K562 (cell line): ENCODE measurements at regions not wholly inside any gene's neighbourhood (a gene's known extent, or its start where the extent isn't known, plus 50 kb on each side); places are given as distances from the start of the nearest gene placed in this dataset.

Source experiments
- ATAC-seq: fragments of 200-7000 bp; cut with Tn5 transposase; 3 replicates; pipeline ENCODE4 v1.9.1; 2020; ENCODE audit warnings: moderate library complexity
- BruUV-seq: library from RNA; stranded (reverse); fragments of 400-500 nt; replicated peaks from 2 replicates; lab custom pipeline; 2021; lab: Mats Ljungman, UMichigan
- CTCF ChIA-PET: fragments of 300-600 bp; formaldehyde crosslinking; extraction: SDS; loops from one replicate; lab custom pipeline; 2021; ENCODE audit warnings: low intra/inter-chr PET ratio; lab: Yijun Ruan, JAX
- POLR2A ChIA-PET: fragments of 300-600, 350-650 bp; sonication (Branson Sonifier 250); formaldehyde crosslinking; extraction: SDS; loops from one replicate; lab custom pipeline; 2021; ENCODE audit warnings: antibody characterized with exemption, inconsistent platforms; lab: Yijun Ruan, JAX
- DNase-seq, 4 experiments: peaks; one replicate each; pipeline versions ENCODE4 v3.0.0 to v3.0.0-alpha.2; 2011 to 2018; ENCODE audit warnings: low spot score in 3 of 4, mixed read lengths in 3 of 4; ENCODE audit errors: extremely low read depth in 1 of 4
- FAIRE-seq: peaks from 2 replicates; lab custom pipeline; 2011; peaks lifted over from hg19 to GRCh38; lab: Jason Lieb, UNC
- H2AFZ ChIP-seq: 2 replicates; pipeline ENCODE4 v1.6.0; 2011; ENCODE audit warnings: low read depth, low read length, control low read depth, inconsistent platforms
- H3K27ac ChIP-seq: fragments of 200-600 bp; 3 replicates; pipeline ENCODE4 v1.8.0; 2011; ENCODE audit warnings: low read depth, mild to moderate bottlenecking, control low read depth, inconsistent platforms, low read length, moderate library complexity, mixed read lengths; ENCODE audit errors: extremely low read depth
- H3K27me3 ChIP-seq, 2 experiments: fragments of 300-600 bp in 1 of 2; 2 replicates in 1 of 2; 3 replicates in 1 of 2; pipeline versions ENCODE4 v1.6.0 to v1.8.0; 2011; ENCODE audit warnings: inconsistent platforms in 2 of 2, low read length in 2 of 2, mild to moderate bottlenecking in 1 of 2, mixed read lengths in 1 of 2, moderate library complexity in 1 of 2; ENCODE audit not compliant: control insufficient read depth in 2 of 2, insufficient read depth in 2 of 2
- H3K36me3 ChIP-seq: fragments of 300-600 bp; 3 replicates; pipeline ENCODE4 v1.8.0; 2011; ENCODE audit warnings: mild to moderate bottlenecking, low read length, inconsistent platforms; ENCODE audit not compliant: control insufficient read depth, insufficient read depth
- H3K4me1 ChIP-seq, 2 experiments: fragments of 200-600 bp in 1 of 2; replicated peaks in 1 of 2; 2 replicates in 1 of 2; 3 replicates in 1 of 2; pipeline versions ENCODE4 v1.5.1 to v1.8.0; 2011; ENCODE audit warnings: inconsistent platforms in 2 of 2, low read length in 2 of 2, mild to moderate bottlenecking in 1 of 2, mixed read lengths in 1 of 2, moderate library complexity in 1 of 2; ENCODE audit not compliant: control insufficient read depth in 2 of 2, insufficient read depth in 2 of 2
- H3K4me2 ChIP-seq: 2 replicates; pipeline ENCODE4 v1.6.1; 2011; ENCODE audit warnings: low read length, control low read depth, inconsistent platforms, mixed read lengths; ENCODE audit not compliant: insufficient read depth
- H3K4me3 ChIP-seq: fragments of 200-600 bp; sonication (generic), shearing (Covaris generic); 2 replicates; pipeline ENCODE4 v1.5.1; 2016; ENCODE audit warnings: control low read depth, inconsistent platforms
- H3K79me2 ChIP-seq: fragments of 200-600 bp; 3 replicates; pipeline ENCODE4 v1.8.0; 2011; ENCODE audit warnings: low read length, inconsistent platforms; ENCODE audit not compliant: control insufficient read depth, insufficient read depth
- H3K9ac ChIP-seq, 2 experiments: 2 replicates each; pipeline versions ENCODE4 v1.6.0 to v1.6.1; 2011; ENCODE audit warnings: low read depth in 2 of 2, low read length in 2 of 2, control low read depth in 1 of 2, inconsistent platforms in 1 of 2, mild to moderate bottlenecking in 1 of 2, mixed read lengths in 1 of 2; ENCODE audit not compliant: insufficient read depth in 1 of 2
- H3K9me1 ChIP-seq: one replicate; pipeline ENCODE4 v1.6.0; 2011; ENCODE audit warnings: inconsistent platforms, mild to moderate bottlenecking, low read length, moderate library complexity; ENCODE audit not compliant: control insufficient read depth, insufficient read depth
- H3K9me3 ChIP-seq: replicated peaks from 2 replicates; pipeline ENCODE4 v1.5.1; 2011; ENCODE audit warnings: low read depth, low read length, inconsistent platforms; ENCODE audit not compliant: control insufficient read depth, insufficient read depth
- H4K20me1 ChIP-seq: replicated peaks from 2 replicates; pipeline ENCODE4 v1.6.1; 2011; ENCODE audit warnings: low read length, inconsistent platforms, mixed read lengths; ENCODE audit not compliant: control insufficient read depth, insufficient read depth
- CHCHD3 ChIP-seq: fragments of 250-450 bp; sonication (Bioruptor Pico); IDR thresholded peaks from 2 replicates; pipeline ENCODE4 v2.1.2; 2022; ENCODE audit warnings: mild to moderate bottlenecking
- CREM ChIP-seq: IDR thresholded peaks from 2 replicates; pipeline ENCODE4 v1.6.1; 2014; ENCODE audit warnings: antibody characterized with exemption, low read depth
- ELF2 ChIP-seq: fragments of 250-450 bp; sonication (Bioruptor Pico); IDR thresholded peaks from 2 replicates; pipeline ENCODE4 v1.5.0; 2021; ENCODE audit warnings: mild to moderate bottlenecking
- FOXA1 ChIP-seq: fragments of 450-650 bp; IDR thresholded peaks from 2 replicates; pipeline ENCODE4 v1.6.1; 2016; ENCODE audit warnings: mild to moderate bottlenecking, borderline replicate concordance
- FOXK2 ChIP-seq, 2 experiments: fragments of 450-650 bp; IDR thresholded peaks in 1 of 2; conservative IDR thresholded peaks in 1 of 2; 2 replicates each; pipeline ENCODE4 v1.6.1; 2016; ENCODE audit warnings: low read depth in 2 of 2, mild to moderate bottlenecking in 1 of 2
- HCFC1 ChIP-seq: IDR thresholded peaks from 2 replicates; pipeline ENCODE4 v1.6.1; 2012; ENCODE audit warnings: low read depth, low read length, improper control_type of control experiment
- HIVEP1 ChIP-seq: fragments of 250-450 bp; sonication (Bioruptor Pico); IDR thresholded peaks from 2 replicates; pipeline ENCODE4 v1.4.0; 2020; ENCODE audit warnings: mild to moderate bottlenecking
- HMBOX1 ChIP-seq: sonication (generic); IDR thresholded peaks from 2 replicates; pipeline ENCODE4 v1.6.1; 2016
- MCM5 ChIP-seq: fragments of 450-650 bp; IDR thresholded peaks from 2 replicates; pipeline ENCODE4 v1.6.1; 2016; ENCODE audit warnings: low read depth
- MECOM ChIP-seq: fragments of 250-450 bp; sonication (Bioruptor Pico); IDR thresholded peaks from 2 replicates; pipeline ENCODE4 v1.8.0; 2022; ENCODE audit warnings: inconsistent platforms
- RBBP5 ChIP-seq: fragments of 200-600 bp; sonication (generic); IDR thresholded peaks from 2 replicates; pipeline ENCODE4 v1.6.1; 2012; ENCODE audit warnings: borderline replicate concordance, mild to moderate bottlenecking, low read length, control low read depth, inconsistent platforms; ENCODE audit not compliant: insufficient read depth, poor library complexity, severe bottlenecking
- SMAD4 ChIP-seq: fragments of 250-450 bp; sonication (Bioruptor Pico); conservative IDR thresholded peaks from 2 replicates; pipeline ENCODE4 v1.8.0; 2021; ENCODE audit warnings: inconsistent platforms, mild to moderate bottlenecking, moderate library complexity
- TCF7L2 ChIP-seq: fragments of 150-350 bp; IDR thresholded peaks from 2 replicates; pipeline ENCODE4 v1.6.1; 2016; ENCODE audit warnings: low read depth, mild to moderate bottlenecking, low read length, moderate library complexity
- ZBTB2 ChIP-seq: fragments of 450-650 bp; IDR thresholded peaks from 2 replicates; pipeline ENCODE4 v1.6.1; 2016; ENCODE audit warnings: antibody characterized with exemption
- ZFX ChIP-seq: sonication (generic); formaldehyde crosslinking; IDR thresholded peaks from 2 replicates; pipeline ENCODE4 v1.8.0; 2022; ENCODE audit warnings: mild to moderate bottlenecking, missing genetic modification reagents, moderate library complexity
- ZNF121 ChIP-seq: sonication (generic); formaldehyde crosslinking; conservative IDR thresholded peaks from 2 replicates; pipeline ENCODE4 v1.8.0; 2022; ENCODE audit warnings: missing genetic modification reagents
- ZNF589 ChIP-seq: fragments of 200-800 bp; sonication (Bioruptor generic); IDR thresholded peaks from 2 replicates; pipeline ENCODE4 v1.6.1; 2016; ENCODE audit warnings: low read depth, missing genetic modification characterization, missing compliant biosample characterization
- ZNF644 ChIP-seq: fragments of 200-800 bp; sonication (Bioruptor generic); IDR thresholded peaks from 2 replicates; pipeline ENCODE4 v1.6.1; 2016; ENCODE audit warnings: low read depth, missing genetic modification characterization, missing compliant biosample characterization
- WGBS: fragments of 100-300 bp; shearing (Covaris generic); methylation state at CpG from one replicate; pipeline ENCODE4 v1.1.6; 2016; ENCODE audit warnings: low coverage, mixed read lengths; ENCODE audit not compliant: insufficient coverage; ENCODE audit errors: missing lambda C conversion rate; 5-methylcytosine and 5-hydroxymethylcytosine counted together
- in situ Hi-C: fragments of 300-500 bp; cut with MboI; formaldehyde crosslinking; loops from 4 replicates; pipeline ENCODE4 v1.15.0; 2018; ENCODE audit warnings: inconsistent platforms, mixed read lengths
- intact Hi-C: fragments of 100-400 bp; cut with micrococcal nuclease; formaldehyde crosslinking; loops from 2 replicates; pipeline ENCODE4 v1.14.2; 2022

- Histone ChIP-seq H3K79me2 (no peaks in the 10 kb centered on the region), H3K27ac (no peak overlapping the region), H3K9me3 (no peaks in the 10 kb centered on the region), H3K9ac (no peak overlapping the region), H4K20me1 (no peaks in the 10 kb centered on the region), H3K36me3 (no peaks in the 10 kb centered on the region), H3K4me1 (no peaks in the 10 kb centered on the region; a peak in 1 of 5 replicates), H3K9me1 (no peaks in the 10 kb centered on the region), H3K4me2 (no peak overlapping the region), H2AFZ (no peak overlapping the region), H3K4me3 (no peak overlapping the region), H3K27me3 (no peaks in the 10 kb centered on the region)
- FAIRE-seq (no peak), DNase-seq (no peak), ATAC-seq (no peak)
- in situ Hi-C loops (no loop called here), intact Hi-C loops (no loop called here)
- ChIA-PET CTCF (no interaction called here), POLR2A (no interaction called here)
- BruUV-seq = no TSS peak
- 29% methylated on average over 1 of the region's 1 CpG for WGBS
- TF ChIP-seq RBBP5 (no peak), MECOM (no peak), ELF2 (no peak), CHCHD3 (CRISPR knock-in tag) (no peak), TCF7L2 (no peak), HMBOX1 (no peak), FOXK2 (conservative IDR thresholded peaks at IDR 0.05 in 1 of 2, IDR thresholded peaks at IDR 0.05 in 1 of 2; ENCODE audit: low read depth in 2 of 2) (no peak), ZNF121 (no peak), FOXA1 (no peak), CREM (no peak), HCFC1 (no peak), MCM5 (no peak), ZNF644 (tag) (no peak), HIVEP1 (CRISPR knock-in tag) (no peak), ZBTB2 (no peak), SMAD4 (CRISPR knock-in tag) (no peak), ZFX (no peak), ZNF589 (CRISPR knock-in tag) (no peak)
Measured at GRCh38 chr17:53894591-53894990, 71.9 kb downstream of the KIF2B start.
